ENCODE measurements at regions not wholly inside any gene's neighbourhood (a gene's known extent, or its start where the extent isn't known, plus 50 kb on each side); places are given as distances from the start of the nearest gene placed in this dataset.
A peak's percentile ranks its signal among the peaks of the same experiment; 100 is the strongest.

- no peak for DNase-seq
- 79 to 90% (median 84%) methylated on average over 8 to 12 of the region's 12 CpGs for WGBS, 4 donors
- intact Hi-C loops (cut with DNase I) = no loop called here
These were observed 85.5 kb upstream of the CACUL1 start for GRCh38 chr10:118840071-118840775.

GRCh38 chr10:118840776-118841468, 86.2 kb upstream of the CACUL1 start:
- WGBS, 4 donors = 96 to 99% (median 97%) methylated on average over 8 to 11 of the region's 11 CpGs

More at GRCh38 chr10:118840071-118840775, 85.5 kb upstream of the CACUL1 start:
- TF ChIP-seq CTCF (IDR thresholded peaks at IDR 0.05) (no peak), POLR2A (IDR thresholded peaks at IDR 0.05) (no peak)
- Histone ChIP-seq H3K36me3 (replicated peaks in 1 of 2) (no peaks in the 10 kb centered on the region), H3K27ac (no peak overlapping the region), H3K4me3 (no peak overlapping the region), H3K27me3 (no peaks in the 10 kb centered on the region), H3K4me1 (replicated peaks in 1 of 2) (peaks cover 5 to 17% of the 10 kb centered on the region in 2 donors), H3K9me3 (replicated peaks in 1 of 3) (no peaks in the 10 kb centered on the region)

GRCh38 chr10:118841881-118842605, 87.3 kb upstream of the CACUL1 start:
- H3K9me3 ChIP-seq (replicated peaks in 1 of 3) = no peaks in the 10 kb centered on the region

More at GRCh38 chr10:118840776-118841468, 86.2 kb upstream of the CACUL1 start:
- Histone ChIP-seq H3K36me3 (replicated peaks in 1 of 2) (no peaks in the 10 kb centered on the region), H3K9me3 (replicated peaks in 1 of 3) (no peaks in the 10 kb centered on the region), H3K27ac (no peak overlapping the region), H3K4me1 (replicated peaks in 1 of 2) (peaks cover 5 to 12% of the 10 kb centered on the region in 2 donors), H3K4me3 (no peak overlapping the region), H3K27me3 (no peaks in the 10 kb centered on the region)
- intact Hi-C loops (cut with DNase I) = no loop called here
- no peak for TF ChIP-seq CTCF (IDR thresholded peaks at IDR 0.05)
- DNase-seq = peak in 1 of 7 donors; percentile 41

More at GRCh38 chr10:118841881-118842605, 87.3 kb upstream of the CACUL1 start:
- DNase-seq = no peak
- no peak overlapping the region for H3K4me3 ChIP-seq
- H3K27me3 ChIP-seq = no peaks in the 10 kb centered on the region
- H3K4me1 ChIP-seq (replicated peaks in 1 of 2) = peaks cover 5 to 11% of the 10 kb centered on the region in 2 donors
- no peaks in the 10 kb centered on the region for H3K36me3 ChIP-seq (replicated peaks in 1 of 2)
- TF ChIP-seq CTCF (IDR thresholded peaks at IDR 0.05) = no peak
- intact Hi-C loops (cut with DNase I) = no loop called here
- no peak overlapping the region for H3K27ac ChIP-seq
- WGBS, 4 donors = 90 to 94% (median 93%) methylated on average over 6 to 17 of the region's 17 CpGs

All from adrenal gland (tissue), 9 donors.